ENCODE measurements at regions not wholly inside any gene's neighbourhood (a gene's known extent, or its start where the extent isn't known, plus 50 kb on each side); places are given as distances from the start of the nearest gene placed in this dataset.

DNA sequence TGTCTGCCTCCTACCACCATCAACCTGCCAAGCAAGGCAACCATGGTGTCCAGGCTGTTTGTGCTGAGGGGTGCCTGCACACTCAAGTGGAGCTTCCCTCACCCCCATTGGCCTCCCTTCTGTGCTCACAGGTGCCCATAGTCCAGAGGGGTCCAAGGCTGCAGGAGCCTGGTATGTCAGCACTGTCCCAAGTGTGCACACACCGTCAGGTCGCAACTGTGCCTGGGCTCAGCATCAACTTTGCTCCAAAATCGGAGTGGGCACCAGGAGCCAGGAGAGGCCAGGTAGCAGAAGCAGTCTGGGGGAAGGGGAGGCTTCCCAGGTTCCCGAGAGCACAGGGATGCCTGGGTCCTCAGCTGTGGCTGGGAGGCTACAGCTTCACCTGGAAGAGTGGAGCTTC lies 1528.2 kb upstream of the SLC39A10 start:
- Histone ChIP-seq H3K4me3 (ENCODE audit: low read depth, low read length, poor library complexity, severe bottlenecking) (no peak overlapping the region), H3K9me3 (ENCODE audit: low read length) (no peaks in the 10 kb centered on the region), H3K4me2 (ENCODE audit: low read length) (no peak overlapping the region), H3K79me2 (ENCODE audit: insufficient read depth, low read depth, low read length) (no peaks in the 10 kb centered on the region), H4K20me1 (ENCODE audit: insufficient read depth, low read length) (no peaks in the 10 kb centered on the region), H3K36me3 (ENCODE audit: insufficient read depth, low read length) (no peaks in the 10 kb centered on the region), H3K27ac (ENCODE audit: low read depth, low read length, poor library complexity, severe bottlenecking) (no peak overlapping the region), H3K4me1 (ENCODE audit: insufficient read depth, low read length, poor library complexity, severe bottlenecking) (no peaks in the 10 kb centered on the region), H2AFZ (ENCODE audit: low read length) (no peak overlapping the region), H3K9me2 (ENCODE audit: insufficient read depth, low read length) (no peaks in the 10 kb centered on the region)
- intact Hi-C loops (cut with micrococcal nuclease; ENCODE audit: unreplicated experiment), result no loop called here
- BruUV-seq (replicated peaks), result no TSS peak
- ChIA-PET POLR2A (interaction anchor here (0.9 to 1.2 kb wide), 2 partner anchors 11 to 15 kb away, joined by 4 read pairs; no protein-coding TSS in a partner anchor), CTCF (ENCODE audit: unreplicated experiment) (no interaction called here)
- TF ChIP-seq EZH2phosphoT487 (IDR thresholded peaks at IDR 0.05; ENCODE audit: borderline replicate concordance, low read depth, low read length), result no peak
- TF ChIP-seq, protein P1, sequence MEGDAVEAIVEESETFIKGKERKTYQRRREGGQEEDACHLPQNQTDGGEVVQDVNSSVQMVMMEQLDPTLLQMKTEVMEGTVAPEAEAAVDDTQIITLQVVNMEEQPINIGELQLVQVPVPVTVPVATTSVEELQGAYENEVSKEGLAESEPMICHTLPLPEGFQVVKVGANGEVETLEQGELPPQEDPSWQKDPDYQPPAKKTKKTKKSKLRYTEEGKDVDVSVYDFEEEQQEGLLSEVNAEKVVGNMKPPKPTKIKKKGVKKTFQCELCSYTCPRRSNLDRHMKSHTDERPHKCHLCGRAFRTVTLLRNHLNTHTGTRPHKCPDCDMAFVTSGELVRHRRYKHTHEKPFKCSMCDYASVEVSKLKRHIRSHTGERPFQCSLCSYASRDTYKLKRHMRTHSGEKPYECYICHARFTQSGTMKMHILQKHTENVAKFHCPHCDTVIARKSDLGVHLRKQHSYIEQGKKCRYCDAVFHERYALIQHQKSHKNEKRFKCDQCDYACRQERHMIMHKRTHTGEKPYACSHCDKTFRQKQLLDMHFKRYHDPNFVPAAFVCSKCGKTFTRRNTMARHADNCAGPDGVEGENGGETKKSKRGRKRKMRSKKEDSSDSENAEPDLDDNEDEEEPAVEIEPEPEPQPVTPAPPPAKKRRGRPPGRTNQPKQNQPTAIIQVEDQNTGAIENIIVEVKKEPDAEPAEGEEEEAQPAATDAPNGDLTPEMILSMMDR (conservative IDR thresholded peaks at IDR 0.05; ENCODE audit: low read length), result no peak
- DNase-seq (ENCODE audit: low spot score), result no peak

GRCh38 chr2:194126418-194126817 lies 1530.6 kb upstream of the SLC39A10 start:
- Histone ChIP-seq H3K79me2 (ENCODE audit: insufficient read depth, low read depth, low read length) (no peaks in the 10 kb centered on the region), H3K4me2 (ENCODE audit: low read length) (no peak overlapping the region), H3K9me2 (ENCODE audit: insufficient read depth, low read length) (no peaks in the 10 kb centered on the region), H3K9me3 (ENCODE audit: low read length) (no peaks in the 10 kb centered on the region), H2AFZ (ENCODE audit: low read length) (no peak overlapping the region), H4K20me1 (ENCODE audit: insufficient read depth, low read length) (no peaks in the 10 kb centered on the region), H3K4me3 (ENCODE audit: low read depth, low read length, poor library complexity, severe bottlenecking) (no peak overlapping the region), H3K4me1 (ENCODE audit: insufficient read depth, low read length, poor library complexity, severe bottlenecking) (no peaks in the 10 kb centered on the region), H3K27ac (ENCODE audit: low read depth, low read length, poor library complexity, severe bottlenecking) (no peak overlapping the region), H3K36me3 (ENCODE audit: insufficient read depth, low read length) (no peaks in the 10 kb centered on the region)
- DNase-seq (ENCODE audit: low spot score), result no peak
- intact Hi-C loops (cut with micrococcal nuclease; ENCODE audit: unreplicated experiment), result no loop called here
- no peak for TF ChIP-seq EZH2phosphoT487 (IDR thresholded peaks at IDR 0.05; ENCODE audit: borderline replicate concordance, low read depth, low read length)
- TF ChIP-seq, protein P1 (conservative IDR thresholded peaks at IDR 0.05; ENCODE audit: low read length), result no peak
- POLR2A ChIA-PET, result no interaction called here
- CTCF ChIA-PET (ENCODE audit: unreplicated experiment), result no interaction called here
- no TSS peak for BruUV-seq (replicated peaks)

GRCh38 chr2:194116861-194117260 lies 1540.2 kb upstream of the SLC39A10 start:
- no peak for DNase-seq (ENCODE audit: low spot score)

More at GRCh38 chr2:194116861-194117260, 1540.2 kb upstream of the SLC39A10 start:
- Histone ChIP-seq H3K79me2 (ENCODE audit: insufficient read depth, low read depth, low read length) (no peaks in the 10 kb centered on the region), H3K9me2 (ENCODE audit: insufficient read depth, low read length) (no peaks in the 10 kb centered on the region), H3K4me1 (ENCODE audit: insufficient read depth, low read length, poor library complexity, severe bottlenecking) (no peaks in the 10 kb centered on the region), H4K20me1 (ENCODE audit: insufficient read depth, low read length) (no peaks in the 10 kb centered on the region), H3K4me3 (ENCODE audit: low read depth, low read length, poor library complexity, severe bottlenecking) (no peak overlapping the region), H3K27ac (ENCODE audit: low read depth, low read length, poor library complexity, severe bottlenecking) (no peak overlapping the region), H3K36me3 (ENCODE audit: insufficient read depth, low read length) (no peaks in the 10 kb centered on the region), H3K9me3 (ENCODE audit: low read length) (no peaks in the 10 kb centered on the region), H2AFZ (ENCODE audit: low read length) (no peak overlapping the region), H3K4me2 (ENCODE audit: low read length) (no peak overlapping the region)
- CTCF ChIA-PET (ENCODE audit: unreplicated experiment), result no interaction called here
- no TSS peak for BruUV-seq (replicated peaks)
- POLR2A ChIA-PET, result interaction anchor here (0.6 to 2.2 kb wide), 5 partner anchors 10 to 110 kb away, joined by 3 to 11 read pairs (median 3); no protein-coding TSS in a partner anchor
- no peak for TF ChIP-seq EZH2phosphoT487 (IDR thresholded peaks at IDR 0.05; ENCODE audit: borderline replicate concordance, low read depth, low read length)
- TF ChIP-seq, protein P1 (conservative IDR thresholded peaks at IDR 0.05; ENCODE audit: low read length), result no peak
- intact Hi-C loops (cut with micrococcal nuclease; ENCODE audit: unreplicated experiment), result no loop called here
